OCI-LY1 (cell line): ENCODE measurements at regions not wholly inside any gene's neighbourhood (a gene's known extent, or its start where the extent isn't known, plus 50 kb on each side); places are given as distances from the start of the nearest gene placed in this dataset.

ENCODE experiments used
- H2AFZ ChIP-seq: fragments of 200-600 bp; sonication (generic), shearing (Covaris generic); 2 replicates; pipeline ENCODE4 v1.6.0; 2014; ENCODE audit warnings: antibody characterized with exemption, mild to moderate bottlenecking, low read length
- H3F3A ChIP-seq: fragments of 200-600 bp; sonication (generic), shearing (Covaris generic); 2 replicates; pipeline ENCODE4 v1.6.0; 2014; ENCODE audit warnings: mild to moderate bottlenecking, antibody characterized with exemption, low read length, moderate library complexity; ENCODE audit not compliant: insufficient read depth
- H3K27ac ChIP-seq: fragments of 200-600 bp; sonication (generic); 2 replicates; pipeline ENCODE4 v1.5.1; 2014; ENCODE audit warnings: low read length, mixed run types, mild to moderate bottlenecking, low read depth; ENCODE audit not compliant: poor library complexity, severe bottlenecking
- H3K27me3 ChIP-seq: fragments of 200-600 bp; sonication (generic); 2 replicates; pipeline ENCODE4 v1.6.0; 2014; ENCODE audit warnings: antibody characterized with exemption, mild to moderate bottlenecking, low read length, moderate library complexity; ENCODE audit not compliant: insufficient read depth
- H3K36me3 ChIP-seq: fragments of 200-600 bp; sonication (generic); 2 replicates; pipeline ENCODE4 v1.6.1; 2014; ENCODE audit warnings: mild to moderate bottlenecking, antibody characterized with exemption, low read length, moderate library complexity, mixed read lengths; ENCODE audit not compliant: insufficient read depth
- H3K4me1 ChIP-seq: fragments of 200-600 bp; sonication (generic); 2 replicates; pipeline ENCODE4 v1.5.1; 2014; ENCODE audit warnings: mild to moderate bottlenecking, low read length, moderate library complexity; ENCODE audit not compliant: insufficient read depth, severe bottlenecking
- H3K4me2 ChIP-seq: fragments of 200-600 bp; sonication (generic), shearing (Covaris generic); 2 replicates; pipeline ENCODE4 v1.6.1; 2014; ENCODE audit warnings: low read length
- H3K4me3 ChIP-seq: fragments of 200-600 bp; sonication (generic); 2 replicates; pipeline ENCODE4 v1.5.1; 2014; ENCODE audit warnings: low read length, low read depth, mild to moderate bottlenecking, mixed read lengths; ENCODE audit not compliant: poor library complexity, severe bottlenecking
- H3K79me2 ChIP-seq: fragments of 200-600 bp; shearing (Covaris generic); 2 replicates; pipeline ENCODE4 v1.6.1; 2016; ENCODE audit warnings: mixed run types, low read length, mixed read lengths; ENCODE audit not compliant: insufficient read depth
- H3K9ac ChIP-seq: fragments of 200-600 bp; sonication (generic), shearing (Covaris generic); 2 replicates; pipeline ENCODE4 v1.6.1; 2014; ENCODE audit warnings: mild to moderate bottlenecking, low read length, mixed read lengths
- H3K9me2 ChIP-seq: fragments of 200-600 bp; sonication (generic), shearing (Covaris generic); 2 replicates; pipeline ENCODE4 v1.6.1; 2014; ENCODE audit warnings: low read depth, mild to moderate bottlenecking, low read length, mixed read lengths
- H3K9me3 ChIP-seq: fragments of 200-600 bp; shearing (Covaris generic); 2 replicates; pipeline ENCODE4 v1.6.1; 2014; ENCODE audit warnings: low read length, mixed read lengths
- H4K20me1 ChIP-seq: fragments of 200-600 bp; sonication (generic), shearing (Covaris generic); 2 replicates; pipeline ENCODE4 v1.6.0; 2016; ENCODE audit warnings: mild to moderate bottlenecking, low read length; ENCODE audit not compliant: insufficient read depth
- CTCF ChIP-seq: fragments of 200-600 bp; sonication (generic), shearing (Covaris generic); IDR thresholded peaks from 2 replicates; pipeline ENCODE4 v1.5.1; 2017; ENCODE audit warnings: mild to moderate bottlenecking, antibody characterized with exemption, low read length, moderate library complexity, mixed read lengths
- EZH2 ChIP-seq: fragments of 200-600 bp; sonication (generic), shearing (Covaris generic); IDR thresholded peaks from 2 replicates; pipeline ENCODE4 v1.8.0; 2017; ENCODE audit warnings: borderline replicate concordance, mixed run types, mild to moderate bottlenecking, antibody characterized with exemption, low read length, moderate library complexity, mixed read lengths

- H3K4me1 ChIP-seq, result no peaks in the 10 kb centered on the region
- no peaks in the 10 kb centered on the region for H4K20me1 ChIP-seq
- H3F3A ChIP-seq, result no peaks in the 10 kb centered on the region
- no peak overlapping the region for H3K4me3 ChIP-seq
- H3K4me2 ChIP-seq, result no peak overlapping the region
- H2AFZ ChIP-seq, result no peak overlapping the region
- H3K27me3 ChIP-seq, result no peaks in the 10 kb centered on the region
- no peak overlapping the region for H3K27ac ChIP-seq
- no peaks in the 10 kb centered on the region for H3K9me3 ChIP-seq
- TF ChIP-seq CTCF (no peak), EZH2 (no peak)
- no peak overlapping the region for H3K9ac ChIP-seq
- no peaks in the 10 kb centered on the region for H3K79me2 ChIP-seq
- H3K9me2 ChIP-seq, result no peaks in the 10 kb centered on the region
- H3K36me3 ChIP-seq, result no peaks in the 10 kb centered on the region
Measured at GRCh38 chr3:177992993-177993970, 543.0 kb upstream of the KCNMB2 start.

- Histone ChIP-seq H3F3A (no peaks in the 10 kb centered on the region), H3K27ac (no peak overlapping the region), H3K27me3 (no peaks in the 10 kb centered on the region), H3K4me2 (no peak overlapping the region), H3K36me3 (no peaks in the 10 kb centered on the region), H2AFZ (no peak overlapping the region), H3K4me1 (no peaks in the 10 kb centered on the region), H3K9me2 (no peaks in the 10 kb centered on the region), H3K4me3 (no peak overlapping the region), H3K9ac (no peak overlapping the region), H3K79me2 (no peaks in the 10 kb centered on the region), H3K9me3 (no peaks in the 10 kb centered on the region), H4K20me1 (no peaks in the 10 kb centered on the region)
- TF ChIP-seq CTCF (no peak), EZH2 (no peak)
Measured at GRCh38 chr3:177994976-177995375, 541.3 kb upstream of the KCNMB2 start.

- Histone ChIP-seq H3K9ac (no peak overlapping the region), H3K27me3 (no peaks in the 10 kb centered on the region), H3K36me3 (no peaks in the 10 kb centered on the region), H3K4me1 (no peaks in the 10 kb centered on the region), H3K79me2 (no peaks in the 10 kb centered on the region), H3F3A (no peaks in the 10 kb centered on the region), H3K4me2 (no peak overlapping the region), H3K27ac (no peak overlapping the region), H3K9me3 (no peaks in the 10 kb centered on the region), H2AFZ (no peak overlapping the region), H4K20me1 (no peaks in the 10 kb centered on the region), H3K4me3 (no peak overlapping the region), H3K9me2 (no peaks in the 10 kb centered on the region)
- TF ChIP-seq EZH2 (no peak), CTCF (no peak)
Measured at GRCh38 chr3:177995381-177996085, 540.7 kb upstream of the KCNMB2 start.
